ENCODE measurements at regions not wholly inside any gene's neighbourhood (a gene's known extent, or its start where the extent isn't known, plus 50 kb on each side); places are given as distances from the start of the nearest gene placed in this dataset.

DNA sequence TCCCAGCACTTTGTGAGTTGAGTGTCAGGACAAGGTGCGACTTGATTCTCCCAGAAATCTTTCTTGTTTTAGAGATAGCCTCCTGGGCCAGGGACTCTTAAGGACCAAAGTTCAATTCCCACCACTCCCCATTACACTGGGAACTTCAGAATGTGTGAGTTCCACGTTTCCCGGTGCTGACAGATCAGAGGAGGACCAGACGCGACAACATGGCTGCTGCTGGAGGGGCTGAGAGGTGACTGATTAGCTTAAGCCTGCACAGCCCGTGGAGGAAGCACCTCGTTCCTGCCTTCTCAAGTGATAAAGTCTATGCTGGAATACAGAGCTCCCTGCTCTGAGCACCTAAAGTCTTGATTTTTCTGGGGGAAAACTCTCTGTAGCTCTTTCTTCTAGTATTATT is 175.2 kb upstream of the FERMT1 start:
- FAIRE-seq (no peak), DNase-seq (ENCODE audit: low read depth, low spot score) (no peak), ATAC-seq (no peak)
- H3K4me1 ChIP-seq (ENCODE audit: control insufficient read depth, insufficient read depth, low read length), result no peaks in the 10 kb centered on the region
- TF ChIP-seq HDAC2 (IDR thresholded peaks at IDR 0.05) (no peak), ZNF207 (IDR thresholded peaks at IDR 0.05; ENCODE audit: borderline replicate concordance) (no peak)
- TF ChIP-seq, protein P1, sequence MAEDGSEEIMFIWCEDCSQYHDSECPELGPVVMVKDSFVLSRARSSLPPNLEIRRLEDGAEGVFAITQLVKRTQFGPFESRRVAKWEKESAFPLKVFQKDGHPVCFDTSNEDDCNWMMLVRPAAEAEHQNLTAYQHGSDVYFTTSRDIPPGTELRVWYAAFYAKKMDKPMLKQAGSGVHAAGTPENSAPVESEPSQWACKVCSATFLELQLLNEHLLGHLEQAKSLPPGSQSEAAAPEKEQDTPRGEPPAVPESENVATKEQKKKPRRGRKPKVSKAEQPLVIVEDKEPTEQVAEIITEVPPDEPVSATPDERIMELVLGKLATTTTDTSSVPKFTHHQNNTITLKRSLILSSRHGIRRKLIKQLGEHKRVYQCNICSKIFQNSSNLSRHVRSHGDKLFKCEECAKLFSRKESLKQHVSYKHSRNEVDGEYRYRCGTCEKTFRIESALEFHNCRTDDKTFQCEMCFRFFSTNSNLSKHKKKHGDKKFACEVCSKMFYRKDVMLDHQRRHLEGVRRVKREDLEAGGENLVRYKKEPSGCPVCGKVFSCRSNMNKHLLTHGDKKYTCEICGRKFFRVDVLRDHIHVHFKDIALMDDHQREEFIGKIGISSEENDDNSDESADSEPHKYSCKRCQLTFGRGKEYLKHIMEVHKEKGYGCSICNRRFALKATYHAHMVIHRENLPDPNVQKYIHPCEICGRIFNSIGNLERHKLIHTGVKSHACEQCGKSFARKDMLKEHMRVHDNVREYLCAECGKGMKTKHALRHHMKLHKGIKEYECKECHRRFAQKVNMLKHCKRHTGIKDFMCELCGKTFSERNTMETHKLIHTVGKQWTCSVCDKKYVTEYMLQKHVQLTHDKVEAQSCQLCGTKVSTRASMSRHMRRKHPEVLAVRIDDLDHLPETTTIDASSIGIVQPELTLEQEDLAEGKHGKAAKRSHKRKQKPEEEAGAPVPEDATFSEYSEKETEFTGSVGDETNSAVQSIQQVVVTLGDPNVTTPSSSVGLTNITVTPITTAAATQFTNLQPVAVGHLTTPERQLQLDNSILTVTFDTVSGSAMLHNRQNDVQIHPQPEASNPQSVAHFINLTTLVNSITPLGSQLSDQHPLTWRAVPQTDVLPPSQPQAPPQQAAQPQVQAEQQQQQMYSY (CRISPR knock-in tag; IDR thresholded peaks at IDR 0.05), result no peak
- no peak overlapping the region for H3K27ac ChIP-seq (ENCODE audit: control insufficient read depth, insufficient read depth)
- intact Hi-C loops (cut with micrococcal nuclease; ENCODE audit: unreplicated experiment), result loop anchor here (10.0 kb wide), 1 partner anchor 97 kb away; no protein-coding TSS in a partner anchor
- H3K36me3 ChIP-seq (ENCODE audit: control insufficient read depth in 2 of 2, insufficient read depth in 2 of 2, low read length in 1 of 2), result no peaks in the 10 kb centered on the region
- H4K20me1 ChIP-seq (ENCODE audit: control insufficient read depth, insufficient read depth), result no peaks in the 10 kb centered on the region
- ChIA-PET RAD21 (ENCODE audit: unreplicated experiment) (no interaction called here), POLR2A (no interaction called here), SMC1A (ENCODE audit: uncharacterized antibody, unreplicated experiment) (no interaction called here), CTCF (no interaction called here)
- WGBS (ENCODE audit: insufficient coverage, insufficient replicate concordance, low lambda C conversion rate, missing lambda C conversion rate), result 29% methylated on average over 7 of the region's 7 CpGs
- no peak overlapping the region for H2AFZ ChIP-seq (ENCODE audit: control insufficient read depth, low read depth, low read length)
- no peak overlapping the region for H3K4me3 ChIP-seq
- no peaks in the 10 kb centered on the region for H3K79me2 ChIP-seq (ENCODE audit: control insufficient read depth, insufficient read depth, low read length)
- H3K9ac ChIP-seq (ENCODE audit: control insufficient read depth, insufficient read depth, low read length), result no peak overlapping the region
- no TSS peak for BruUV-seq (replicated peaks)
- no peaks in the 10 kb centered on the region for H3K27me3 ChIP-seq (replicated peaks in 1 of 2; ENCODE audit: control insufficient read depth in 2 of 2, insufficient read depth in 2 of 2, low read length in 1 of 2)
- in situ Hi-C loops (cut with MboI), result no loop called here
- H3K4me2 ChIP-seq (ENCODE audit: control insufficient read depth, insufficient read depth), result no peak overlapping the region
- H3K9me3 ChIP-seq (replicated peaks; ENCODE audit: control insufficient read depth, insufficient read depth, low read length), result no peaks in the 10 kb centered on the region

DNA sequence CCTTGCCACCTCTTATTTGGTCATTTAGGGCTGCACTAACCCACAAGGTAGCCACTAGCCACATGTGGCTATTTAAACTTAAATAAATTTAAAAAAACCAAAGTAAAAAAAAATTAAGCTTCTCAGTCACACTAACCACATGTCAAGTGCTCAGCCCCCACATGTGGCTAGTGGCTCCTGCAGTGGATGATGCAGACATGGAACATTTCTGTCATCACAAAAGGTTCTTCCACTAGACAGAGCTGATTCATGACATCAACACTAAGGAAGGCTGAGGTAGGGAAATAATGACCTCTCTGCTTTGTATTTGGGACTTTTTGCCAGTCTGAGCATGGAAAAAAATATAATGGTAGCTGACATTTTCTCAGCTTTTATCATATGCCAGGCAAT is 173.0 kb upstream of the FERMT1 start:
- Histone ChIP-seq H3K27ac (ENCODE audit: control insufficient read depth, insufficient read depth) (no peak overlapping the region), H3K4me1 (ENCODE audit: control insufficient read depth, insufficient read depth, low read length) (no peaks in the 10 kb centered on the region), H3K9me3 (replicated peaks; ENCODE audit: control insufficient read depth, insufficient read depth, low read length) (no peaks in the 10 kb centered on the region), H3K36me3 (ENCODE audit: control insufficient read depth in 2 of 2, insufficient read depth in 2 of 2, low read length in 1 of 2) (no peaks in the 10 kb centered on the region), H4K20me1 (ENCODE audit: control insufficient read depth, insufficient read depth) (no peaks in the 10 kb centered on the region), H2AFZ (ENCODE audit: control insufficient read depth, low read depth, low read length) (no peak overlapping the region), H3K4me2 (ENCODE audit: control insufficient read depth, insufficient read depth) (no peak overlapping the region), H3K27me3 (replicated peaks in 1 of 2; ENCODE audit: control insufficient read depth in 2 of 2, insufficient read depth in 2 of 2, low read length in 1 of 2) (no peaks in the 10 kb centered on the region), H3K9ac (ENCODE audit: control insufficient read depth, insufficient read depth, low read length) (no peak overlapping the region), H3K4me3 (no peak overlapping the region), H3K79me2 (ENCODE audit: control insufficient read depth, insufficient read depth, low read length) (no peaks in the 10 kb centered on the region)
- POLR2A ChIA-PET, result no interaction called here
- SMC1A ChIA-PET (ENCODE audit: uncharacterized antibody, unreplicated experiment), result no interaction called here
- no peak for DNase-seq (ENCODE audit: low read depth, low spot score)
- BruUV-seq (replicated peaks), result no TSS peak
- RAD21 ChIA-PET (ENCODE audit: unreplicated experiment), result no interaction called here
- no peak for FAIRE-seq
- CTCF ChIA-PET, result no interaction called here
- no peak for TF ChIP-seq KDM1A (IDR thresholded peaks at IDR 0.05; ENCODE audit: borderline replicate concordance)
- no peak for TF ChIP-seq RELB (IDR thresholded peaks at IDR 0.05; ENCODE audit: low read depth)
- intact Hi-C loops (cut with micrococcal nuclease; ENCODE audit: unreplicated experiment), result loop anchor here (10.0 kb wide), 1 partner anchor 99 kb away; no protein-coding TSS in a partner anchor
- in situ Hi-C loops (cut with MboI), result no loop called here
- no peak for ATAC-seq

Data from GM12878 (cell line).